ENCODE measurements at regions not wholly inside any gene's neighbourhood (a gene's known extent, or its start where the extent isn't known, plus 50 kb on each side); places are given as distances from the start of the nearest gene placed in this dataset.
A peak's percentile ranks its signal among the peaks of the same experiment; 100 is the strongest.

GRCh38 chr4:156322592-156322991 is 368.9 kb upstream of the CTSO start:
- in situ Hi-C loops (cut with HindIII; ENCODE audit: low pct_ligation_motif_present, low sequenced_read_pairs), result no loop called here
- H3K36me3 ChIP-seq (replicated peaks), result no peaks in the 10 kb centered on the region
- peak overlapping the region; percentile 82 for H3K27ac ChIP-seq
- H3K4me3 ChIP-seq (ENCODE audit: low read depth, low read length), result no peak overlapping the region
- peak; percentile 68 for DNase-seq
- H3K27me3 ChIP-seq (replicated peaks), result no peaks in the 10 kb centered on the region
- TF ChIP-seq CTCF (IDR thresholded peaks at IDR 0.05; ENCODE audit: low read depth, low read length, missing control alignments), result no peak

- DNase-seq, result peak; percentile 98
- Histone ChIP-seq H3K27me3 (replicated peaks) (no peaks in the 10 kb centered on the region), H3K36me3 (replicated peaks) (no peaks in the 10 kb centered on the region), H3K27ac (peak overlapping the region; percentile 82), H3K4me3 (ENCODE audit: low read depth, low read length) (no peak overlapping the region)
- TF ChIP-seq CTCF (IDR thresholded peaks at IDR 0.05; ENCODE audit: low read depth, low read length, missing control alignments), result peak; percentile 40
- in situ Hi-C loops (cut with HindIII; ENCODE audit: low pct_ligation_motif_present, low sequenced_read_pairs), result no loop called here
These were observed 367.5 kb upstream of the CTSO start for GRCh38 chr4:156321203-156321602.

- Histone ChIP-seq H3K4me3 (ENCODE audit: low read depth, low read length) (no peak overlapping the region), H3K36me3 (replicated peaks) (no peaks in the 10 kb centered on the region), H3K27ac (no peak overlapping the region), H3K27me3 (replicated peaks) (no peaks in the 10 kb centered on the region)
- no peak for TF ChIP-seq CTCF (IDR thresholded peaks at IDR 0.05; ENCODE audit: low read depth, low read length, missing control alignments)
- in situ Hi-C loops (cut with HindIII; ENCODE audit: low pct_ligation_motif_present, low sequenced_read_pairs), result no loop called here
- no peak for DNase-seq
These were observed 359.8 kb upstream of the CTSO start for GRCh38 chr4:156313497-156313896.

GRCh38 chr4:156312261-156312847 is 358.7 kb upstream of the CTSO start:
- Histone ChIP-seq H3K36me3 (replicated peaks) (no peaks in the 10 kb centered on the region), H3K4me3 (ENCODE audit: low read depth, low read length) (no peak overlapping the region), H3K27ac (no peak overlapping the region), H3K27me3 (replicated peaks) (no peaks in the 10 kb centered on the region)
- TF ChIP-seq CTCF (IDR thresholded peaks at IDR 0.05; ENCODE audit: low read depth, low read length, missing control alignments), result no peak
- in situ Hi-C loops (cut with HindIII; ENCODE audit: low pct_ligation_motif_present, low sequenced_read_pairs), result no loop called here
- peak; percentile 42 for DNase-seq

GRCh38 chr4:156309031-156309430 is 355.4 kb upstream of the CTSO start:
- no peak for DNase-seq
- TF ChIP-seq CTCF (IDR thresholded peaks at IDR 0.05; ENCODE audit: low read depth, low read length, missing control alignments), result no peak
- Histone ChIP-seq H3K4me3 (ENCODE audit: low read depth, low read length) (no peak overlapping the region), H3K27me3 (replicated peaks) (no peaks in the 10 kb centered on the region), H3K36me3 (replicated peaks) (no peaks in the 10 kb centered on the region), H3K27ac (no peak overlapping the region)
- in situ Hi-C loops (cut with HindIII; ENCODE audit: low pct_ligation_motif_present, low sequenced_read_pairs), result no loop called here

- H3K27ac ChIP-seq, result no peak overlapping the region
- TF ChIP-seq CTCF (IDR thresholded peaks at IDR 0.05; ENCODE audit: low read depth, low read length, missing control alignments), result no peak
- in situ Hi-C loops (cut with HindIII; ENCODE audit: low pct_ligation_motif_present, low sequenced_read_pairs), result no loop called here
- no peaks in the 10 kb centered on the region for H3K36me3 ChIP-seq (replicated peaks)
- no peaks in the 10 kb centered on the region for H3K27me3 ChIP-seq (replicated peaks)
- DNase-seq, result no peak
- no peak overlapping the region for H3K4me3 ChIP-seq (ENCODE audit: low read depth, low read length)
These were observed 350.0 kb upstream of the CTSO start for GRCh38 chr4:156303708-156304107.

Measured in brain microvascular endothelial cell (primary cell).